Endodermal cell (in vitro differentiated cells): ENCODE measurements at regions not wholly inside any gene's neighbourhood (a gene's known extent, or its start where the extent isn't known, plus 50 kb on each side); places are given as distances from the start of the nearest gene placed in this dataset.

Experiments
- DNase-seq: peaks from one replicate; pipeline ENCODE4 v3.0.0-alpha.2; 2017
- H3K27ac ChIP-seq: 2 replicates; pipeline ENCODE4 v1.5.1; 2013; ENCODE audit warnings: mild to moderate bottlenecking, low read depth, low read length, moderate library complexity
- H3K27me3 ChIP-seq: 2 replicates; pipeline ENCODE4 v1.6.1; 2013; ENCODE audit warnings: mild to moderate bottlenecking, low read length, moderate library complexity; ENCODE audit not compliant: insufficient read depth, control insufficient read depth, poor library complexity, severe bottlenecking
- H3K36me3 ChIP-seq: 2 replicates; pipeline ENCODE4 v1.7.0; 2013; ENCODE audit warnings: mild to moderate bottlenecking, low read length, moderate library complexity; ENCODE audit not compliant: control insufficient read depth, insufficient read depth
- H3K4me1 ChIP-seq: one replicate; pipeline ENCODE4 v1.7.0; 2013; ENCODE audit warnings: low read length; ENCODE audit not compliant: control insufficient read depth, insufficient read depth
- H3K4me3 ChIP-seq: 2 replicates; pipeline ENCODE4 v1.5.1; 2013; ENCODE audit warnings: mild to moderate bottlenecking, low read length, moderate library complexity
- H3K9ac ChIP-seq: 2 replicates; pipeline ENCODE4 v1.6.1; 2013; ENCODE audit warnings: mild to moderate bottlenecking, low read length, moderate library complexity; ENCODE audit not compliant: poor library complexity, severe bottlenecking; ENCODE audit errors: extremely low read depth
- H3K9me3 ChIP-seq: 2 replicates; pipeline ENCODE4 v1.6.1; 2013; ENCODE audit warnings: mild to moderate bottlenecking, low read length, moderate library complexity; ENCODE audit not compliant: control insufficient read depth
- H3K27ac Mint-ChIP-seq: 2 replicates; pipeline ENCODE4 v1.8.0; 2020; ENCODE audit warnings: mixed read lengths
- H3K27me3 Mint-ChIP-seq: 2 replicates; pipeline ENCODE4 v1.8.0; 2021; ENCODE audit warnings: mild to moderate bottlenecking, mixed read lengths; ENCODE audit not compliant: insufficient read depth
- H3K36me3 Mint-ChIP-seq: 2 replicates; pipeline ENCODE4 v1.8.0; 2020; ENCODE audit warnings: low read depth, mixed read lengths
- H3K4me1 Mint-ChIP-seq: 2 replicates; pipeline ENCODE4 v1.8.0; 2020; ENCODE audit warnings: mixed read lengths
- H3K4me3 Mint-ChIP-seq: 2 replicates; pipeline ENCODE4 v1.8.0; 2020; ENCODE audit warnings: mild to moderate bottlenecking, moderate library complexity, mixed read lengths
- H3K9me3 Mint-ChIP-seq: 2 replicates; pipeline ENCODE4 v1.8.0; 2020; ENCODE audit warnings: mild to moderate bottlenecking, mixed read lengths
- WGBS, 2 experiments: methylation state at CpG; one replicate each; pipeline versions ENCODE4 v1.1.5 to v1.1.7; 2013; ENCODE audit warnings: missing lambda C conversion rate in 2 of 2, mixed read lengths in 1 of 2; ENCODE audit not compliant: insufficient coverage in 1 of 2, insufficient read length in 1 of 2; 5-methylcytosine and 5-hydroxymethylcytosine counted together
- TF ChIP-seq, protein P1 (sequence below): fragments of 200-600 bp; sonication (generic); conservative IDR thresholded peaks from 2 replicates; pipeline ENCODE4 v1.5.0; 2021; ENCODE audit warnings: antibody characterized with exemption, mild to moderate bottlenecking

DNA sequence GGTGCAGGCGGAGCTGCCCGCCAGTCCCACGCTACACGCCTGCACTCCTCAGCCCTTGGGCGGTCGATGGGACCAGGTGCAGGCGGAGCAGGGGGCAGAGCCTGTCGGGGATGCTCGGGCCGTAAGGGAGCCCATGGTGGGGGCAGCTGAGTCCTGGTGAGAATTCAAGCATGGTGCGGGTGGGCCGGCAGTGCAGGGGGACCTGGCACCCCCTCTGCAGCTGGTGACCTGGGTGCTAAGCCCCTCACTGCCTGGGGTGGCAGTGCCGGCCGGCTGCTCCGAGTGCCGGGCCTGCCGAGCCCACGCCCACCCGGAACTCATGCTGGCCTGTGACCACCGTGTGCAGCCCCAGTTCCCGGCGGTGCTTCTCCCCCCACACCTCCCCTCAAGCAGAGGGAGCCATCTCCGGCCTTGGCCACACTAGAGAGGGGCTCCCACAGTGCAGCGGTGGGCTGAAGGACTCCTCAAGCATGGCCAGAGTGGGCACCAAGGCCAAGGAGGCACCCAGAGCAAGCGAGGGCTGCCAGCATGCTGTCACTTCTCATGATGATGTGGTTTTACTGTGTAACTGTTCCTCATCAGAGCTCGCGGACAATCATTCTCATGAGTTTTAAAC lies 228.9 kb upstream of the CDH9 start:
- Mint-ChIP-seq H3K4me3 (no peak overlapping the region), H3K4me1 (no peaks in the 10 kb centered on the region), H3K27me3 (no peaks in the 10 kb centered on the region), H3K36me3 (no peaks in the 10 kb centered on the region), H3K27ac (no peak overlapping the region), H3K9me3 (peaks cover 31% of the 10 kb centered on the region)
- DNase-seq: no peak
- 94 to 100% methylated on average over 1 to 27 of the region's 27 CpGs for WGBS, 2 experiments
- Histone ChIP-seq H3K27me3 (no peaks in the 10 kb centered on the region), H3K4me1 (no peaks in the 10 kb centered on the region), H3K36me3 (no peaks in the 10 kb centered on the region), H3K27ac (no peak overlapping the region), H3K9me3 (peaks cover 5% of the 10 kb centered on the region), H3K9ac (no peak overlapping the region), H3K4me3 (no peak overlapping the region)
- TF ChIP-seq, protein P1, sequence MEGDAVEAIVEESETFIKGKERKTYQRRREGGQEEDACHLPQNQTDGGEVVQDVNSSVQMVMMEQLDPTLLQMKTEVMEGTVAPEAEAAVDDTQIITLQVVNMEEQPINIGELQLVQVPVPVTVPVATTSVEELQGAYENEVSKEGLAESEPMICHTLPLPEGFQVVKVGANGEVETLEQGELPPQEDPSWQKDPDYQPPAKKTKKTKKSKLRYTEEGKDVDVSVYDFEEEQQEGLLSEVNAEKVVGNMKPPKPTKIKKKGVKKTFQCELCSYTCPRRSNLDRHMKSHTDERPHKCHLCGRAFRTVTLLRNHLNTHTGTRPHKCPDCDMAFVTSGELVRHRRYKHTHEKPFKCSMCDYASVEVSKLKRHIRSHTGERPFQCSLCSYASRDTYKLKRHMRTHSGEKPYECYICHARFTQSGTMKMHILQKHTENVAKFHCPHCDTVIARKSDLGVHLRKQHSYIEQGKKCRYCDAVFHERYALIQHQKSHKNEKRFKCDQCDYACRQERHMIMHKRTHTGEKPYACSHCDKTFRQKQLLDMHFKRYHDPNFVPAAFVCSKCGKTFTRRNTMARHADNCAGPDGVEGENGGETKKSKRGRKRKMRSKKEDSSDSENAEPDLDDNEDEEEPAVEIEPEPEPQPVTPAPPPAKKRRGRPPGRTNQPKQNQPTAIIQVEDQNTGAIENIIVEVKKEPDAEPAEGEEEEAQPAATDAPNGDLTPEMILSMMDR: no peak

DNA sequence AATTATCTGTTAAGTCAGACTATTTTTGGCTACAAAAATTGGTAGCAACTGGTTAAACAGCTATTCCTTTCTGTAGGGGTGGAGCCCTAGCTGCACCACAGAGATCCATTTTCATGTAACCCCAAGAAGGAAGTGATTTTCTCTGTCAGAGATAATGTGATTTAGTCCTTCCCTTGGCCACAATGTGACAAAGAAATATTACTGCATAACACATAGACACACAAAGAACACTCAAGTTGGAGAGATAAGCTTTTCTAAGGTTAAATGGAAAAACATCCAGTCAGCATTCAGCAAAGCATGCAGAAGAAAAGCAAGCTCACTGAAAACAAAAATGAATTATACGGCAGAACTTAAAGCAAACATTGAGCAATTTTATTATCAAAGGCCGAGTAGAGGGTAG lies 227.8 kb upstream of the CDH9 start:
- 94 to 100% methylated on average over 2 of the region's 2 CpGs for WGBS, 2 experiments
- H3K27ac Mint-ChIP-seq: no peak overlapping the region
- peaks cover 31% of the 10 kb centered on the region for H3K9me3 Mint-ChIP-seq

DNA sequence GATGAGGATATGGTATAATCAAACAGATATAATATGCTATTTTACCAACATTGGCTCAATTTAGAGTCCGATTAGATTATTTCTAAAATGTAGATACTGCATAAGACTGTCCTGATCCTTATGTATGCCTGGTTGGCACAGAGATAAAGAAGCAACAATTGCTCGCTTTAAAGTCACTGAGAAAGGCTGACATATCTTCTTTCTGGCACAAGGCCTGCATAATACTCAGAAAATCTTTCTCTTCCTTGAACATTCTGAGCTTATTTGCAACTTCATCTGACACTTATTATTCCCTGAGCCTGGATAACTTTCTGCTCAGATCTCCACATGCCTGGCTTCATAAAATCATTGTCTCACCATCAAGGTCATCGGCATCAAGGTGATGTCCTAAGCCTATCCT lies 219.3 kb upstream of the CDH9 start:
- Mint-ChIP-seq H3K27ac (no peak overlapping the region), H3K9me3 (peaks cover 3% of the 10 kb centered on the region), H3K4me1 (no peaks in the 10 kb centered on the region), H3K4me3 (no peak overlapping the region), H3K36me3 (no peaks in the 10 kb centered on the region), H3K27me3 (no peaks in the 10 kb centered on the region)
- no peak overlapping the region for H3K4me3 ChIP-seq
- no peak for DNase-seq
- no peaks in the 10 kb centered on the region for H3K9me3 ChIP-seq
- H3K36me3 ChIP-seq: no peaks in the 10 kb centered on the region
- TF ChIP-seq, protein P1: no peak
- WGBS, 2 experiments: 91 to 94% methylated on average over 2 to 3 of the region's 3 CpGs
- no peaks in the 10 kb centered on the region for H3K4me1 ChIP-seq
- no peak overlapping the region for H3K9ac ChIP-seq
- H3K27ac ChIP-seq: no peak overlapping the region
- H3K27me3 ChIP-seq: no peaks in the 10 kb centered on the region

More for the DNA sequence above, 227.8 kb upstream of the CDH9 start:
- Mint-ChIP-seq H3K4me3 (no peak overlapping the region), H3K36me3 (no peaks in the 10 kb centered on the region), H3K27me3 (no peaks in the 10 kb centered on the region), H3K4me1 (no peaks in the 10 kb centered on the region)
- DNase-seq: no peak
- Histone ChIP-seq H3K36me3 (no peaks in the 10 kb centered on the region), H3K27ac (no peak overlapping the region), H3K9ac (no peak overlapping the region), H3K4me3 (no peak overlapping the region), H3K4me1 (no peaks in the 10 kb centered on the region), H3K9me3 (peaks cover 5% of the 10 kb centered on the region), H3K27me3 (no peaks in the 10 kb centered on the region)
- TF ChIP-seq, protein P1: no peak
